WTC11 (cell line): ENCODE measurements at regions not wholly inside any gene's neighbourhood (a gene's known extent, or its start where the extent isn't known, plus 50 kb on each side); places are given as distances from the start of the nearest gene placed in this dataset.

Source experiments
- ATF1 ChIP-seq: sonication (generic); formaldehyde crosslinking; IDR thresholded peaks from 2 replicates; pipeline ENCODE4 v1.8.1; 2023; ENCODE audit warnings: mild to moderate bottlenecking, moderate library complexity, missing genetic modification reagents
- CTCF ChIP-seq: fragments of 200-600 bp; IDR thresholded peaks from 2 replicates; pipeline ENCODE4 v1.8.0; 2022; ENCODE audit warnings: antibody characterized with exemption
- RORB ChIP-seq: fragments of 250-450 bp; sonication (Bioruptor Pico); IDR thresholded peaks from 2 replicates; pipeline ENCODE4 v1.9.0; 2021; ENCODE audit warnings: mild to moderate bottlenecking
- TCF7 ChIP-seq: sonication (generic); formaldehyde crosslinking; IDR thresholded peaks from 2 replicates; pipeline ENCODE4 v1.8.0; 2022; ENCODE audit warnings: mild to moderate bottlenecking, low read depth, missing genetic modification reagents, moderate library complexity
- USF2 ChIP-seq: sonication (generic); formaldehyde crosslinking; IDR thresholded peaks from 2 replicates; pipeline ENCODE4 v1.8.1; 2023; ENCODE audit warnings: mild to moderate bottlenecking, missing genetic modification reagents, moderate library complexity

- TF ChIP-seq CTCF (no peak), TCF7 (CRISPR knock-in tag) (no peak), USF2 (CRISPR knock-in tag) (no peak), RORB (CRISPR knock-in tag) (no peak), ATF1 (CRISPR knock-in tag) (no peak)
These were observed 1043.2 kb upstream of the ADGRB3 start for GRCh38 chr6:67591910-67592309.
